Vagina (tissue), 2 donors: ENCODE measurements at regions not wholly inside any gene's neighbourhood (a gene's known extent, or its start where the extent isn't known, plus 50 kb on each side); places are given as distances from the start of the nearest gene placed in this dataset.

Experiments used
- DNase-seq, 2 donors: peaks; one replicate each; pipeline ENCODE4 v3.0.0-alpha.2; 2017; ENCODE audit errors: extremely low spot score in 2 of 2
- H3K27ac ChIP-seq: fragments of 200-600 bp; sonication (generic); one replicate; pipeline ENCODE4 v1.5.1; 2019
- H3K27me3 ChIP-seq: fragments of 200-600 bp; sonication (generic); one replicate; pipeline ENCODE4 v1.5.1; 2019
- H3K36me3 ChIP-seq, 2 donors: fragments of 200-600 bp; sonication (generic); one replicate each; pipeline ENCODE4 v1.5.1; 2017 to 2019
- H3K4me1 ChIP-seq: fragments of 200-600 bp; sonication (generic); one replicate; pipeline ENCODE4 v1.5.1; 2019
- H3K4me3 ChIP-seq, 2 donors: fragments of 200-600 bp; sonication (generic); 1 replicate in 1 of 2; 2 replicates in 1 of 2; pipeline ENCODE4 v1.5.1; 2016 to 2019
- H3K9me3 ChIP-seq: fragments of 200-600 bp; sonication (generic); one replicate; pipeline ENCODE4 v1.5.1; 2019
- POLR2A ChIP-seq, 2 donors: fragments of 450-650 bp; IDR thresholded peaks; one replicate each; pipeline ENCODE4 v1.6.1; 2017; ENCODE audit warnings: antibody characterized with exemption in 2 of 2, mild to moderate bottlenecking in 2 of 2, moderate library complexity in 2 of 2
- POLR2AphosphoS5 ChIP-seq, 2 donors: sonication (generic); formaldehyde crosslinking; IDR thresholded peaks; one replicate each; pipeline ENCODE4 v1.9.0; 2017; ENCODE audit warnings: antibody characterized with exemption in 2 of 2, mild to moderate bottlenecking in 2 of 2, low read depth in 1 of 2; ENCODE audit not compliant: insufficient read depth in 1 of 2
- intact Hi-C: fragments of 100-400 bp; cut with DNase I; formaldehyde crosslinking; loops from one replicate; pipeline ENCODE4 v1.15.1; 2023
- TF ChIP-seq, protein P1 (sequence below), 3 experiments: fragments of 450-650 bp in 2 of 3; fragments of 200-600 bp in 1 of 3; sonication (generic) in 1 of 3; IDR thresholded peaks; one replicate each; pipeline ENCODE4 v1.5.1; 2017 to 2019; ENCODE audit warnings: antibody characterized with exemption in 3 of 3, mild to moderate bottlenecking in 2 of 3, moderate library complexity in 2 of 3

DNA sequence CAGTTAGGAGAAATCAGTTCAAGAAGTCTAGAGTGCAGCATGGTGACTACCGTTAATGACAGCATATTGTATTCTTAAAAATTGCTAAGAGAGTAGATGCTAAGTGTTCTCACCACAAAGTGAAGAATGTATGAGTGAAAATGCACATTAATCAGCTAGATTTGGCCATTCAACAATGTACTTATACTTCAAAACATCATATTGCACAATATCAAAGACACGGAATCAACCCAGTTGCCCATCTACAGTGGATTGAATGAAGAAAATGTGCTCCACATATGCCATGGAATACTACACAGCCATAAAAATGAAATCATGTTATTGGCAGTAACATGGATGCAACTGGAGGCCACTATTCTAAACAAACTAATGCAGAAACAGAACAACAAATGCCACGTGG, 119.9 kb upstream of the NDN start:
- H3K27ac ChIP-seq, result no peak overlapping the region
- TF ChIP-seq POLR2AphosphoS5 (IDR thresholded peaks at IDR 0.05; ENCODE audit: insufficient read depth in 1 of 2, low read depth in 1 of 2), result no peak
- TF ChIP-seq POLR2A (IDR thresholded peaks at IDR 0.05), result no peak
- TF ChIP-seq, protein P1, sequence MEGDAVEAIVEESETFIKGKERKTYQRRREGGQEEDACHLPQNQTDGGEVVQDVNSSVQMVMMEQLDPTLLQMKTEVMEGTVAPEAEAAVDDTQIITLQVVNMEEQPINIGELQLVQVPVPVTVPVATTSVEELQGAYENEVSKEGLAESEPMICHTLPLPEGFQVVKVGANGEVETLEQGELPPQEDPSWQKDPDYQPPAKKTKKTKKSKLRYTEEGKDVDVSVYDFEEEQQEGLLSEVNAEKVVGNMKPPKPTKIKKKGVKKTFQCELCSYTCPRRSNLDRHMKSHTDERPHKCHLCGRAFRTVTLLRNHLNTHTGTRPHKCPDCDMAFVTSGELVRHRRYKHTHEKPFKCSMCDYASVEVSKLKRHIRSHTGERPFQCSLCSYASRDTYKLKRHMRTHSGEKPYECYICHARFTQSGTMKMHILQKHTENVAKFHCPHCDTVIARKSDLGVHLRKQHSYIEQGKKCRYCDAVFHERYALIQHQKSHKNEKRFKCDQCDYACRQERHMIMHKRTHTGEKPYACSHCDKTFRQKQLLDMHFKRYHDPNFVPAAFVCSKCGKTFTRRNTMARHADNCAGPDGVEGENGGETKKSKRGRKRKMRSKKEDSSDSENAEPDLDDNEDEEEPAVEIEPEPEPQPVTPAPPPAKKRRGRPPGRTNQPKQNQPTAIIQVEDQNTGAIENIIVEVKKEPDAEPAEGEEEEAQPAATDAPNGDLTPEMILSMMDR (IDR thresholded peaks at IDR 0.05), result no peak
- H3K9me3 ChIP-seq, result no peaks in the 10 kb centered on the region
- DNase-seq, result no peak
- no peaks in the 10 kb centered on the region for H3K27me3 ChIP-seq
- H3K4me3 ChIP-seq, result no peak overlapping the region
- H3K36me3 ChIP-seq, result no peaks in the 10 kb centered on the region
- no peaks in the 10 kb centered on the region for H3K4me1 ChIP-seq
- intact Hi-C loops, result no loop called here

GRCh38 chr15:23823508-23823907, 136.4 kb upstream of the NDN start:
- intact Hi-C loops, result no loop called here
- no peak overlapping the region for H3K4me3 ChIP-seq
- no peaks in the 10 kb centered on the region for H3K4me1 ChIP-seq
- no peaks in the 10 kb centered on the region for H3K27me3 ChIP-seq
- no peak overlapping the region for H3K27ac ChIP-seq
- no peaks in the 10 kb centered on the region for H3K9me3 ChIP-seq
- TF ChIP-seq POLR2AphosphoS5 (IDR thresholded peaks at IDR 0.05; ENCODE audit: insufficient read depth in 1 of 2, low read depth in 1 of 2) (no peak), POLR2A (IDR thresholded peaks at IDR 0.05) (no peak)
- TF ChIP-seq, protein P1 (IDR thresholded peaks at IDR 0.05), result no peak
- DNase-seq, result no peak
- no peaks in the 10 kb centered on the region for H3K36me3 ChIP-seq

DNA sequence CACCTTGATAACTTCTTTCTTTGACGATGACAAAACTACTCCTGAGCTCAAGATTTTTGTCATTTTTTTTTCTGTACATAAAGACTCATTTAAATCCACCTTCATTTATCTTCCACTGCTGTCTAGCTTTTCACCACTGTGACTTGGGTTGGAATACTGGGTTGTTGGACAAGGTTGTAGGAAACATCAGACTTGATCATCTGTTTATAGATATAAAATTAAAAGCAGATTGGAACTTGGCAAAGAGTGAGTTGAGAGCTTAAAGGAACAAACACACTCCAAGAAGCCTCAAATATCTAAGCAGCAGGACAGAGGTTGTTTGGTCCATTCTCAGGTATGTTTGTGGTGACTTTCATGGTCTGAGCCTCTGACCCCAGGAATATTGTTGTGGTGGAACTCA, 141.7 kb upstream of the NDN start:
- intact Hi-C loops, result no loop called here
- no peaks in the 10 kb centered on the region for H3K4me1 ChIP-seq
- H3K27me3 ChIP-seq, result no peaks in the 10 kb centered on the region
- no peak for DNase-seq
- H3K27ac ChIP-seq, result no peak overlapping the region
- TF ChIP-seq, protein P1 (IDR thresholded peaks at IDR 0.05), result no peak
- TF ChIP-seq POLR2AphosphoS5 (IDR thresholded peaks at IDR 0.05; ENCODE audit: insufficient read depth in 1 of 2, low read depth in 1 of 2), result no peak
- TF ChIP-seq POLR2A (IDR thresholded peaks at IDR 0.05), result no peak
- H3K4me3 ChIP-seq, result no peak overlapping the region
- H3K36me3 ChIP-seq, result no peaks in the 10 kb centered on the region
- no peaks in the 10 kb centered on the region for H3K9me3 ChIP-seq

- no peak for DNase-seq
- Histone ChIP-seq H3K36me3 (no peaks in the 10 kb centered on the region), H3K27me3 (no peaks in the 10 kb centered on the region), H3K9me3 (no peaks in the 10 kb centered on the region), H3K4me3 (no peak overlapping the region), H3K4me1 (no peaks in the 10 kb centered on the region), H3K27ac (no peak overlapping the region)
- TF ChIP-seq POLR2AphosphoS5 (IDR thresholded peaks at IDR 0.05; ENCODE audit: insufficient read depth in 1 of 2, low read depth in 1 of 2) (no peak), POLR2A (IDR thresholded peaks at IDR 0.05) (no peak)
- TF ChIP-seq, protein P1 (IDR thresholded peaks at IDR 0.05), result no peak
- intact Hi-C loops, result no loop called here
Measured at GRCh38 chr15:23835953-23836352, 148.8 kb upstream of the NDN start.

GRCh38 chr15:23839893-23840474, 152.9 kb upstream of the NDN start:
- TF ChIP-seq POLR2A (IDR thresholded peaks at IDR 0.05), result no peak
- TF ChIP-seq POLR2AphosphoS5 (IDR thresholded peaks at IDR 0.05; ENCODE audit: insufficient read depth in 1 of 2, low read depth in 1 of 2), result no peak
- TF ChIP-seq, protein P1 (IDR thresholded peaks at IDR 0.05), result no peak
- Histone ChIP-seq H3K27ac (no peak overlapping the region), H3K9me3 (no peaks in the 10 kb centered on the region), H3K27me3 (no peaks in the 10 kb centered on the region), H3K36me3 (no peaks in the 10 kb centered on the region), H3K4me3 (no peak overlapping the region), H3K4me1 (no peaks in the 10 kb centered on the region)
- intact Hi-C loops, result no loop called here
- DNase-seq, result no peak
